NCI-H1417 (cell line): ENCODE measurements at regions not wholly inside any gene's neighbourhood (a gene's known extent, or its start where the extent isn't known, plus 50 kb on each side); places are given as distances from the start of the nearest gene placed in this dataset.
"Not testable (repeated sequence)": the region's sequence is repeated elsewhere in the genome, so short reads cannot be mapped to it uniquely, and the experiment has no call there.

Experiments
- DNase-seq, 3 experiments: peaks; one replicate each; lab custom pipeline; 2025; lab: John Stamatoyannopoulos, UW

GRCh38 chr9:78905387-78905786 is 608.5 kb downstream of the PSAT1 start:
- no peak for DNase-seq

GRCh38 chr9:78905986-78906755 is 609.2 kb downstream of the PSAT1 start:
- no peak for DNase-seq

GRCh38 chr9:78909566-78909965 is 612.6 kb downstream of the PSAT1 start:
- no peak for DNase-seq

GRCh38 chr9:78916884-78917283 is 620.0 kb downstream of the PSAT1 start:
- not testable (repeated sequence) for DNase-seq

- no peak for DNase-seq
Observed at GRCh38 chr9:78918976-78919375, 622.1 kb downstream of the PSAT1 start.

- no peak for DNase-seq
Observed at GRCh38 chr9:78919701-78920100, 622.8 kb downstream of the PSAT1 start.

- DNase-seq, result no peak
Observed at GRCh38 chr9:78921341-78921740, 624.4 kb downstream of the PSAT1 start.

- DNase-seq, result peak in 1 of 3 experiments; percentile 12
Observed at GRCh38 chr9:78923966-78924659, 627.2 kb downstream of the PSAT1 start.

- DNase-seq, result peak in 2 of 3 experiments; percentile 3 to 58
Observed at GRCh38 chr9:78927099-78927940, 630.4 kb downstream of the PSAT1 start.

GRCh38 chr9:78928625-78929405 is 631.9 kb downstream of the PSAT1 start:
- no peak for DNase-seq

GRCh38 chr9:78930281-78930680 is 633.4 kb downstream of the PSAT1 start:
- DNase-seq, result no peak

GRCh38 chr9:78932849-78933627 is 636.1 kb downstream of the PSAT1 start:
- no peak for DNase-seq

GRCh38 chr9:78934880-78935279 is 636.9 kb upstream of the TLE4 start:
- no peak for DNase-seq

GRCh38 chr9:78938821-78939220 is 632.9 kb upstream of the TLE4 start:
- no peak for DNase-seq

- peak in 2 of 3 experiments; percentile 64 to 91 for DNase-seq
Observed at GRCh38 chr9:78939311-78940065, 632.3 kb upstream of the TLE4 start.

GRCh38 chr9:78940121-78940855 is 631.5 kb upstream of the TLE4 start:
- DNase-seq, result peak in 2 of 3 experiments; percentile 37 to 61

- DNase-seq, result no peak
Observed at GRCh38 chr9:78954286-78954685, 617.5 kb upstream of the TLE4 start.

GRCh38 chr9:78958892-78959291 is 612.9 kb upstream of the TLE4 start:
- peak in 1 of 3 experiments; percentile 18 for DNase-seq

GRCh38 chr9:78962156-78962555 is 609.6 kb upstream of the TLE4 start:
- DNase-seq, result no peak
